ENCODE measurements at regions not wholly inside any gene's neighbourhood (a gene's known extent, or its start where the extent isn't known, plus 50 kb on each side); places are given as distances from the start of the nearest gene placed in this dataset.
A peak's percentile ranks its signal among the peaks of the same experiment; 100 is the strongest.

GRCh38 chr13:44243198-44243857, 130.3 kb upstream of the SERP2 start:
- no peaks in the 10 kb centered on the region for H3K27me3 ChIP-seq
- H3K36me3 ChIP-seq: no peaks in the 10 kb centered on the region
- H3K4me3 ChIP-seq: no peak overlapping the region
- no peaks in the 10 kb centered on the region for H3K9me3 ChIP-seq (ENCODE audit: low read depth)
- H3K27ac ChIP-seq: peak overlapping the region; percentile 62
- H3K4me1 ChIP-seq (ENCODE audit: low read depth): peaks cover 40% of the 10 kb centered on the region
- DNase-seq (ENCODE audit: low read depth in 1 of 2, low spot score in 1 of 2): peak; percentile 77 to 87
- TF ChIP-seq CTCF (IDR thresholded peaks at IDR 0.05; ENCODE audit: low read depth, low read length): peak; percentile 44

GRCh38 chr13:44244288-44244687, 129.3 kb upstream of the SERP2 start:
- Histone ChIP-seq H3K27ac (peak overlapping the region; percentile 61), H3K9me3 (ENCODE audit: low read depth) (no peaks in the 10 kb centered on the region), H3K27me3 (no peaks in the 10 kb centered on the region), H3K4me1 (ENCODE audit: low read depth) (peaks cover 36% of the 10 kb centered on the region), H3K4me3 (no peak overlapping the region), H3K36me3 (no peaks in the 10 kb centered on the region)
- DNase-seq (ENCODE audit: low read depth in 1 of 2, low spot score in 1 of 2): peak in 1 of 2 donors; percentile 53
- TF ChIP-seq CTCF (IDR thresholded peaks at IDR 0.05; ENCODE audit: low read depth, low read length): no peak

DNA sequence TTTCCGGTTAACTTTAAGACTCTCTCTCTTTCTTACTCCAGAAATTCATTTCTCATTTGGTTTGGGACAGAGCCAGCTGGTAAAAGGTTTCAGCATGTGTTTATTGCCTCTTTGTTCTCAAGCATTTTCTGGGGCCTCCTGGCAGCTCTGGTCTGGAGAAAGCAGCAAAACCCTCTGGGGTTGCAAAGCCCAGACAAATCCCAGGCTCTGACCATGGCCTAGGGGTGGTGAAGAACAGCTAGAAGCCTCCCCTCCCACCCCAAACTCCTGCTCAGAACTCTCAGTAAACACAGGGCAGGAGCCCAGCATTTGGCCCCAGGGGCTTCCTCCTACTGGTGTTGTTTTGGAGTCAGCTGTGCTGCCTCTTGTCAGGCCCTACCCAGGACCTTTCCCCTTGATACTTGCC, 124.2 kb upstream of the SERP2 start:
- Histone ChIP-seq H3K4me1 (ENCODE audit: low read depth) (peaks cover 8% of the 10 kb centered on the region), H3K9me3 (ENCODE audit: low read depth) (no peaks in the 10 kb centered on the region), H3K27me3 (no peaks in the 10 kb centered on the region), H3K4me3 (no peak overlapping the region), H3K27ac (no peak overlapping the region), H3K36me3 (no peaks in the 10 kb centered on the region)
- no peak for TF ChIP-seq CTCF (IDR thresholded peaks at IDR 0.05; ENCODE audit: low read depth, low read length)
- DNase-seq (ENCODE audit: low read depth in 1 of 2, low spot score in 1 of 2): peak in 1 of 2 donors; percentile 85

DNA sequence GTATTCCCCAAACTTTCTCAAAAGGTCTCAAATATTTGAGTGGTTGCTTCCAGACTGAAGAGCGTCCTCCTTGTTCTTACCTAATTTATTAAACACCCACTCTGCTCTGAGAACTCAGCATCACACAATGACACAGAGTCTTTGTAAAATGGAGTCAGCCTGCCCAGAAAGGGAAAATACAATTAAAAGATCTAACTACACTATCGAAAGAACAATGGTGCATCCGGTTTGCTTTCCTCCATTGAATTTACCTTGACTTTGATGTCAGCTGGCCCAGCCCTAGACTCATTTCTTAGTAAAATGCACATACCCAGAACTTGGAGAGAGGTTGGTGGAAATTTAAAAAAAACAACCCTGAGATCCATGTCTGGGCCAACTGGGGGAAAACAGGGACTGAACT, 120.7 kb upstream of the SERP2 start:
- DNase-seq (ENCODE audit: low read depth in 1 of 2, low spot score in 1 of 2): no peak
- Histone ChIP-seq H3K27me3 (no peaks in the 10 kb centered on the region), H3K4me1 (ENCODE audit: low read depth) (no peaks in the 10 kb centered on the region), H3K4me3 (no peak overlapping the region), H3K27ac (no peak overlapping the region), H3K9me3 (ENCODE audit: low read depth) (no peaks in the 10 kb centered on the region), H3K36me3 (no peaks in the 10 kb centered on the region)
- no peak for TF ChIP-seq CTCF (IDR thresholded peaks at IDR 0.05; ENCODE audit: low read depth, low read length)

- Histone ChIP-seq H3K36me3 (no peaks in the 10 kb centered on the region), H3K4me3 (no peak overlapping the region), H3K27ac (no peak overlapping the region), H3K4me1 (ENCODE audit: low read depth) (peaks cover 6% of the 10 kb centered on the region), H3K27me3 (no peaks in the 10 kb centered on the region), H3K9me3 (ENCODE audit: low read depth) (no peaks in the 10 kb centered on the region)
- DNase-seq (ENCODE audit: low read depth in 1 of 2, low spot score in 1 of 2): no peak
- TF ChIP-seq CTCF (IDR thresholded peaks at IDR 0.05; ENCODE audit: low read depth, low read length): no peak
Observed at GRCh38 chr13:44255771-44256364, 117.8 kb upstream of the SERP2 start.
